GM19324 (cell line): ENCODE measurements at regions not wholly inside any gene's neighbourhood (a gene's known extent, or its start where the extent isn't known, plus 50 kb on each side); places are given as distances from the start of the nearest gene placed in this dataset.

Experiments used
- ATAC-seq: cut with Tn5 transposase; IDR thresholded peaks from one replicate; pipeline ENCODE4 v1.9.1; 2021; ENCODE audit warnings: mild to moderate bottlenecking, moderate library complexity; ENCODE audit not compliant: unreplicated experiment, low FRiP score

DNA sequence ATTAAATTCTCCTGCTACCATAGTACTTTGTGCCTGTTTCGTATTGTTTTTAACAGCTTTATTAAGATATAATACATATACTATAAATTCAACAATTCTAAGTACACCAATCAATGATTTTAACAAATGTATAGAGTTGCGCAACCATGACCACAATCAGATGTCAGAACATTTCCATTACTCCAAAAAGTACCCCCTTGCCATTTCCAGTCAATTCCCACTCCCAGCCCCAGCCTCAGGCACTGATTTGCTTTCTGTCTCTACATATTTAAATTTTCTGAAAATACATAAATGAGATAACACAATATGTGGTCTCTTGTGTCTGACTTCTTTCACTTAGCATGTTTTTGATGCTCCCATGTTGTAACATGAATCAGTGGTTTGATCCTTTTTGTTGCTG, 193.9 kb downstream of the FIGN start:
- ATAC-seq, result no peak

DNA sequence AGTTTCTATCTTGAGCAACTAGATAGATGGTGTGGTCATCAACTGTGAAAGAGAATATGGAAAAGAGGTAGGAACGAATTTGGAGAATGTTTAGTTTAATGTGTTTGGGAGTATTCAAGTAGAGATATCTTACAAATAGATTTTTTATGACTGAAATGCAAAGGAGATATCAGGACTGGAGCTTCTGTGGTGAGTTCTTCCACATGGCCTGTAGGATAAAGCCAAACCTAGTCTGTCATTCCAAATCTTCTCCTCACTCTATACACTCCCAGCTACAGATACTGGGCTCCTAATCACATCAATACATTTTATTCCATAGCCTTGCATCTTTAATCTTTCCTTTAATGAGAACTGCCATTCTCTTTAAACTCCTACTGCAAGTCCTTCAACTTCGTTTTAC, 194.3 kb downstream of the FIGN start:
- no peak for ATAC-seq

DNA sequence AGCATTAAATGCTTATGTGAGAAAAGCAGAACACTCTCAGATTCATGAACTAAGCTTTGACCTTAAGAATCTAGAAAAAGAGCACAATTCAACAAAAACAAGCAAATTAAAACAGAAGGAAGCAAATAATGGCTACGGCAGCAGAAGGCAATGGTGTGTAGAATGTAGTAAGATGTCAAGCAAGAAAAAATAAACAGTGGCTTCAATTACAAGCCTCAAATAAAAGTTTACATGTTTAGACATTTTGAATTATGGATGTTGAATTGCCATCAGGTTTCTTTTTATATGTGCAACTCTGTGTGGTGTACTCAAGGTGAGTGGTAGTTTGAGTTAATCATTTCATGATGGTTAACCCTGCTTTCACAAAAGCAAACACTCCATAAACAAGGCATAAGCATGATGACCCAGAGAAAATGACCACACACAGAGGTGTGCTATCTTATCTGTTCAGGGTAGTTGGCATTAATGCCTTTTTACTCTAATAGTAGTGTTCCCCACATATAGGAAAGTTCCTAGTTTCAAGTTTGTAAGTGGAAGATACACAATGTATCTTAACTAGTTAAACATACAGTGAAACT, 207.1 kb downstream of the FIGN start:
- ATAC-seq, result no peak

DNA sequence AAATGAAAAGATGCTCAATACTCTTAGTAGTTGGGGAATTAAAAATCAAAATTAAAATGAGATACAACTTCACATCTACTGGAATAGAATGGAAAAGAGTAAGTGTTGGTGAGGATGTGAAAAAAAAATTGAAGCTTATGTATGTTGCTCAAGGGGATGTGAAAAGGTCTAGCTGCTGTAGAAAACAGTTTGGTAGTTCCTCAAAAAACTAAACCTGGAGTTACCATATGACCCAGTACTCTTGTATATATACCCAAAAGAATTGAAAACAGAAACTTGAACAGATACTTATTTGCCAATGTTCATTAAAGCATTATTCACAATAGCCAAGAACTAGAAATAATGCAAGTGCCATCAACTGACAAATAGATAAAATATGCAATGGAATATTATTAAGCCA, 208.4 kb downstream of the FIGN start:
- no peak for ATAC-seq

DNA sequence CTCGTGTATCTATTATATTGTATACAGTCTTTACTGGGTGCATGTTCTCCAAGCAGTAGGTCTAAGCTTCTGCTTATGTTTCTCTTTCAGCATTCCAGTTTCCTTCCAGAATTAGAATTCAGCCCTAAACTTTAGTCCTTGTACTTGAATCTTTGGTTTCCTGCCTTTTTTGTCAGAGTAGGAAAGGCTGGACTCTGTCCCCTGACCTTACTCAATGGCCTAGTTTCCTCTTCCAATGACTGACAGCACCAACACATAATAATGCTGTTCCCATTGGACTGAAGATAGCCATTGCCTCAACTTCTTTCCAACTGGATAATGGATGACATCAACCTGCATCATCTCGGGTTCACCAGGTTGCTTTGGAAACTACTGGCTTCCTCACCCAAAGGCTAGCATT, 217.0 kb downstream of the FIGN start:
- ATAC-seq, result no peak

DNA sequence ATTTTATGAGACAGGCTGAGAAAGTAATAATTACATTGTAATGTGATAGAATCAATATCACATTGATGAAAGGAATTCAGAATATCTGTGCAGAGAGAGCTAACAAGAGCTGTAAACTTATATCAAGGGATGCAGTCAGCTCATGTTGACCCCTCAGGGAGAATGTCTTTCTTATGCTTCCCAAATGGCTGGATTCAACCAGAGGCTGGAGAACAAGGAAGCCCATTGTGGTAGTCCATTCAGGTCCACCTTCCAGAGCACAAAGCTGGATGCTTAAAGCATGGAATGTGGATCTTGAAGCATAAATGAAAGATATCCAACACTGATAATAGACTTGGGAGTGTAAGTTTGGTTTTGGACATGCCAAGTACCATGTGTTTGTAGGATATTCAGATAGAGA, 220.0 kb downstream of the FIGN start:
- ATAC-seq, result no peak

DNA sequence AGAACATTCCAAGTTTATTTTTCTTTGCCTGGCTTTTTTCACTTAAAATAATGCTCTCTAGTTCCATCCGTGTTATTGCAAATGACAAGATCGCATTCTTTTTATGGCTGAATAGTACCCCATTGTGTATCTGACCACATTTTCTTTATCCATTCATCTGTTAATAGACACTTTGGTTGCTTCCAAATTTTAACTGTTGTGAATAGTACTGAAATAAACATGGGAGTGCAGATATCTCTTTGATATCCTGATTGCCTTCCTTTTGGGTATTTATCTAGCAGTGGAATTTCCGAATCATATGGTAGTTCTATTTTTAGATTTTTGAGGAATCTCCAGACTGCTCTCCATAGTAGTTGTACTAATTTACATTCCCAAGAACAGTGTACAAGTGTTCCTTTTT, 230.5 kb downstream of the FIGN start:
- no peak for ATAC-seq

DNA sequence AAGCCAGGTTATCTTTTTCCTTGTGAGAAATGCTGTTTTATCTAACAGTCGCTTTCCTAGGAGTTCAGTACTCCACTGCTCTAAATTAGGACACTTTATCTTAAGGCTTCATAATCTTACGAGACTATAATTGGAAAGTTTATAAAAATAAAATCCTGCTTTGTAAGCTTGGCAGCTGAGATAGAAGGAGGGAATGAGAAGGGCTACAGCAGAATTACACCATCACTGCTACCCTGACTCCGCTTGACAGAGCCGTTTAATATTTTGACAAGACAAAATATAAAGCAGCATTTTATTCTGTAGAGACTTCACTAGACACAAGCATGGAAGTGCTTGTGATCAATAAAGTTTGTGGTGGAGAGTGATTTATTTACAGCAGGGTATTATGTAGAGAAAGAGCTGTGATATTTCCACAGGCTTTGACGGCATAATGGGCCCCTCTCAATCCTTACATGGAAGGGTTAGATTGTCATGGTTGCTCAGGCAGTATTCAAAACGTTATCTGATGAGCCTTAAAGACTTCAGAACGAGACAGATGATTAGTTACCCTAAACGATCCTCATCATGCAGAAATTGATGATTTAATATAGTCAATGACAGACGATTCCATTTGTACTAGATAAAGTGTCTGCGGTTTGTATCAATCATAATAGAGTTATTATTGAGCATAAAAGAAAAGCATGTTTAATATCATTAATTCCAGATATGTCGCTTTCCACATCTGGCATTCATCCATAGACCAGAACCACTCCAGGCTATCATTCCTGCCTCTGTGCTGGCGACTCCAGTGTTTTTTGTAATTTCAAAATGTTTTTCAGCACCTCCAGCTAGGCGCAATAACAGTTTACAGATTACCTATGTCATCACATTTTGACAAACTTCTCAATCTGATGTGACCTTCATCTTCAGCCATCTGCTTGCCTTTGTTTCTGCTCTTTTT, 242.2 kb downstream of the FIGN start:
- no peak for ATAC-seq

DNA sequence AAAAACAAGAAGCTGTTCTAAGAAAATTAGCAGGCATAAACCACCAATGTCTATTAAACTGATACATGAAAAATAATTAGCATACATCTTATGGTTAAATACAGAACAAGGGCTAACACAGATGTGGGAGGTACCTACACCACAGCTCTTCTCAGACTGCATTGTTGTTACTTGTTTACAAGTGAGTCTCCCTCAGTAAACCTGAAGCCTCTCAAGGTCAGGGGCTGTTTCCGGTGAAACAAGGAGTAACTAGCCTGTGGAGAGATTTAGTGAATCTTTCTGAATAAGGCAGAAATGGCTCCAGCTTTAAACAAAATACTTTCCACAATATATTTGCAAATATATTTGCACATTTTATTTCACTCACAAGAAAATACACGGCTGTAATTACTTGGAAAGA, 244.0 kb downstream of the FIGN start:
- no peak for ATAC-seq

DNA sequence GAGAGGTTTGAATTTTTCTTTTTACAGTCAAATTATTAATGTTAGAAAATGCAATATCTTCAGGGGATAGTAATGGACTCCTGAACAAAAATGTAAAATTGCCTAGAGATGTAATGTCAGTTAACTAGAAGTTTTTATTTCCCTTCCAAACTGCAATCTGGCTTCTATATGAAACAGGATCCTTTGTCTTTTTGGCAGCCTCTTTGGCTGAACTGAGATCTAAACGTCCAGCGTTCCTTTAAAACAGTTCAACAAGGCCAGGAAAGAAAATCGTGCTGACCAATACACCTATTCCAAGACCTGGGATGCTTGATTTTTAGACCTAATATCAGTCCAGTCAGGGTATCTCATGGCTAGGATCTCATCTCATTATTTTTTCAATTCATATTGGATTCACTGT, 245.5 kb downstream of the FIGN start:
- no peak for ATAC-seq

DNA sequence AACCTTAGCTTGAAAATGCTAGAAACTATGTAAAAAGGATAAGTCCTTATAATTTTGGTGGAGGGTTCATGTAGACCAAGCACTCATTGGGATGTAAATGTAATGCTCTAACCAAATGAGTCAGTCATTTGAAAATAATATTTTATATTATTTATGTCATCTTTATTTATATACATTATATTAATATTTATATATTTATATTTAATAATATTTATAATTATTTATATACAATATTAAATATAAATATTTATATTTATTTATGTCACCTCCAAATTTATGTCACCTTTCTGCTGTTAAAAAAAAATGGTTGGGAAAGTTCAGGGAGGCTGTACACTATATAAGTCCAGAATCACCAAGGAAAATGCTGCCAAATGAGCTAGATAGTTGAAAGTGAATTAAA, 254.3 kb downstream of the FIGN start:
- no peak for ATAC-seq

DNA sequence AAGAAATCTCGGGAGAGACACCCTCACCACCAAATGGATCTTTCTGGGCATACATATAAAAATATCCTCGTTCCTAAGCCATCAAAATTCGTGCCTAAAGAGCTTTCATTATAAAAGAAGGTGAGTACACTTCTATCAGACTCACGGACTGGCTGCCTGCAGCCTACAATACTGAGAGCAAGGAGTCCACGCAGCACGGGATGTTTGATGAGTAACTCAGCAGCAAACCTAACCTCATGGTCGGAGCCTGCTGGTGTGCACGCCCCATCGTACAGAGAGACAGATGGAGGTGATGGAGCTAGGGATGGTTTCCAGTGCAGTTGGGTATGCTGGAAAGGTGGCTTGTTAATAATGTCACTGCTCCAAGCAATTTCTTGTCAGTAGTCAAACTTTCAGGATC, 256.2 kb downstream of the FIGN start:
- no peak for ATAC-seq

DNA sequence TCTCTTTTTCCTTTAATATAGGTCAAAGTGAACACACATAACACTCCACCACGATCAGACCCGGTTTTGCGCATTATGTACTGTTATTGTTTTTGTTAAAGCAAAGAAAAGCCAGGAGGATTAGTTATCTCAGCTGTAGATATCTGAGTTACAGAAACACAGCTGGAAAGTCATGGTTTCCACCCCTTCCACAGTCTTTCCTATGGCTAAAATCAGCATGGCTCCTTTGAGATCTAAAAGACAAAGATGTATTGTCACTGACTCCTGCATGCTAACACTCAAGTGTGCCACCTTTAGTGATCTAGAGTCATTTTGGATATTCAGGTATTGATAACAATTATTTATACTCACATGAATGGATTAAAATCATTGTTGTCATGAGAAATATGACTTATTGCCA, 260.0 kb downstream of the FIGN start:
- no peak for ATAC-seq

DNA sequence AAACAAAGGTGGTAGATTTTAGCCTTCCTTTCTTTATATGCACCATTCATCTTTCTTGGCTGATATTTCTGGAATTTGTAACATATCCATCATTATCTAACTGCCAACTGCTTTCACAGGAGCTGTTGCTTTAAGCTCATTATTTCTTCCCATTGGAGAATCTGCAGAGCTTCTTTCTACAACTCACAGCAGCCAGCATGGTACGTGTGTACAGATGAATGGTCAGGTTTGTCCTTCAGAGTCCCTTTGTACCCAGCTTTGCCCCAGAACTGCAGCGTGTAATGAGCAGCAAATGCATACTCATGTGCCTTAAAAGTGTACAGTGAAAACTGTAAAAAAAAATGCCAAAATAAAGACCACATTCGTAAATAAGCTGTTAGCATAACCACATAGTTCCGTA, 260.9 kb downstream of the FIGN start:
- ATAC-seq, result no peak

DNA sequence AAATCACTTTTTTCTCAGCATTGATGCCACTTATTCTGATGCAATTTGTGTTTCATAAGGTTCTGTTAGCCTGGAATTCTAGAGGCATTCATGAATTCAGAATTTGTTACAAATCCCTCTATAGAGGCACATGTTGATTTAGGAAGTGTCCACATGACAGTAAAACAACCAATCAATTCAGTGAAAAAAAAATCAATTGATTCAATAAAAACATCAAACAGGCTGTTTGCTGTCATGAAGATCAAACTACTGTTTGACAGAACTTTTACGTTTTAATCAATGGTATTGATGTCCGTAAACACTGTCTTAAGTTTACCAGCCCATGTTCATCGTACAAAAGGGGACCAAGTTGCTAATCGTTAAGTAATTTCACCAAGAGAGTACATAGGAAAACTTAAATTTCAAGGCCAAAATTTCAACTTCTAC, 261.5 kb downstream of the FIGN start:
- no peak for ATAC-seq

DNA sequence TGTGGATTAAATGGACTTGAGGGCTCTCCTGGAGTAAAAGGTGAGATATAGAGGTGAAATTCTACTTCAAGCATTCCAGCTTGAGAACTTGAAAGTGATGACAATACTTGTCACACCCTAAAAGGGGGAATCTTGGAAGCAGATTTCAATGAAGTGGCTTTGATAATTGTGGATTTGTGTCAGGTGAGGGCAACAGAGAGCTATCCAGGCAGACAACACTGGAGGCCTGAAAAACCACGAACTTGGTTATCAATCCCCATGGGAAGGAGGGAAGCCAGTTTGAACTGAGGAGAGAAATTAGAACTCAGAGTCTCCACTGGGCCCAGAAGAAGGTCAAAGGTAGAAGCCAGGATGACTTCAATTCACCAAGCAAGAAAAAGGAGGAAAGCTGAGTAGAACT, 263.9 kb downstream of the FIGN start:
- no peak for ATAC-seq

DNA sequence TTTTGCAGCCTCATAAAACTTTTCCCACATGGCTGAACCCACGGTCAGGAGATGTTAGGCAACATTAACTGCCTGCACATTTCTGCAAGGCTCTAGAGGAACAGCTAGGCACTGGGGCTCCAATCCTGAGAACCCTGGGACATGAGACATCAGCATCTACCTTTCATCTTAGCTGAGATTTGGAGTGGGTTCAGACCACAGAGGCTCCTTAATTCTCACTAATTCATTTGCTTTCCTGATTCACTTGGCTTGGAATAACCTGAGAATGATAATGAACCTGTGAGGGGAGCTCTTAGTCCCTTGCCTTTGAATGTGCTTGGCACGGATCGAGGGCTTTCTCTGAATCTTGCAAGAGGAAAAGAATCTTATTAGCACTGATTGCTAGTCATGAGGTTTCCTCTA, 266.2 kb downstream of the FIGN start:
- ATAC-seq, result no peak

DNA sequence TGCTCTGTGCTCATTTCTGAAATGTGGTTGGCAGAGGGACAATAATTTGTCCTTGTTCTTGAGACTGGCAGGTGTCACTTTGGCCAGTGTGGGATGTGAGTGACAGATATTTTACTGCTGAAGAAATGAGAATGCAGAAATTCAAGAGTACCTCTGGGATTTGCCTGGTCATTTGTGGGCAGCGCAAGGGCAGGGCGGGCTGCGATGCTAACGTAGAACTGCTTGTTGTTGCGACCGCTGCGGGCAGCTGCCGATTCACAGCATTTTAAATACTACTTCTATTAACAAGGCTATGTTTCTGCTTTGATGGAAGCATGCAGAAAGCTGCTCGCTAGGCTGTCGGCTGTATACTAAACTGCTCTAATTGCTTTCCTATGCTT, 268.6 kb downstream of the FIGN start:
- ATAC-seq, result no peak

DNA sequence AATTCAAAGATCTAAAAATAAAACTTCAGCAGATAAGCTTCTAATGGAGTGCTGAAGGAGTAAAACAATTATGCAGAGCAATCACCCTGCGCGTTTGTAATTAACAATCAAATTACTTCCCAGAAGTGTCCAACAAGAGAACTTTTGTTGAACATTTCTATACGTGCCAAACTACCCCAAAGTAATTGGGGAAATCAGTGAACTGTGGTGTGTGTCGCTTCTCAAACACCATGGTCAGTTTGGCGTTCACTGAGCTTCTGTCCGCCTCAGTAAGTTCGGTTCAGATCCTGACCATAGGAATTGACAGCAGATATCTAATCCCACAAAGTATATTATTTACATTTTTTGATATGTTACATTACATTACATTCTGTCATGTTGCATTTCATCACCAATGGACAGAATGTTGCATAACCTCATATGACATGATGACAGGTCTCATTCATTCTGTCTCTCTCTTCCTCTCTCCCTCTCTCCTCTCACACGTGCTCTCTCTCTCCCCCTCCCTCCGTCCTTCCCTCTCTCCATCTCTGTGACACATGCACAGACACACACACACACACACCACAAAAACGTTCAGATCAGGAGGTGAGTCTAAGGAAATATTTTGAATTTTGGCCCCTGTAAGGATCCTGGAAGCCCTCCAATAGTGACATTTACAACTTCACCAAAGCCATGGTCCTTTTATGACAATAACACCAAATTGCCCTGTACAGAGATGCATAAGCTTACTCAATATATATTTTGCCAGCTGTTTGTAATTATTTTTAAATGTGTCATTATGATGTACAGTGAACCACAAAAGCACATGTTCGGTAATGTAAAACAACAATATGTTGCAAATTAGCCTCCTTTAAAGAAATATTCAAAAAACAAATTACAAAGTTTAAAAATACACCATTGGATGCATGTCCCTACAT, 269.2 kb downstream of the FIGN start:
- no peak for ATAC-seq

DNA sequence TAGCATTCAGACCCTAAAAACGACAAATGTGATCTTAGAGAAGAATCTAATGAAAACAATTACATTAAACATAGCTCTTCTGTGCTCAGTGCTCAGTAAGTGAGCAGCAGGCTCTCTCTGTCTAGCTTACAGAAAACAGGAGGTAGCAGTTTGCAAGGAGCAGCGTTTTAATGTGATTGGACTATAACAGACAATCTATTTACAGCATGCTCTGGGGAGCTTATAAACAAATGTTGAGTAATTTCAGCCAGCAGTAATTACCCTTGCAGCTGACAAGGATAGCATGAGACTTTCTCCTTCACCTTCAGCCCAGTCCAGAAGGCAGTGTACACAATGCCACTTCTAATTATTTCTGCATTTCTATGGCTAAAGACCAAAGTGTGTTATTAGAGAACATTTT, 270.4 kb downstream of the FIGN start:
- ATAC-seq, result no peak

DNA sequence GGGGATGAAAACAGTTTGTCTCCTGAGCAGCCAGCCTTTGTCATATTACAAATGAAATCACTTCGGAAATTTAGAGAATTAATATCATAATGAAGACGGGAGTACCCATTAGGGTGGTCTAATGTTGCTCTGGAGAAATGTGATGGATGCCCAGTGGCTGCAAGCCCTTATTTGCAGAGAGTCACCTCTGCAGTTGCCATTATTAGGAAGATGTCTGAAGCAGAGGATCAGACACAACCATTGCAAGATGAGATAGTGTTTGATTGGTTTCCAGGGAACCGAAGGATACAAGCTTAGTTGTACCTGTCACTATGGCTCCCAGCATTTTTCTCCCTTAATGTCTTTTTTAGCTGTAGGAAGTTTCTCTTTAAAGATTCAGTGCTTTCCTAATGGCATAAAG, 272.4 kb downstream of the FIGN start:
- ATAC-seq, result no peak
